ENCODE measurements at regions not wholly inside any gene's neighbourhood (a gene's known extent, or its start where the extent isn't known, plus 50 kb on each side); places are given as distances from the start of the nearest gene placed in this dataset.

DNA sequence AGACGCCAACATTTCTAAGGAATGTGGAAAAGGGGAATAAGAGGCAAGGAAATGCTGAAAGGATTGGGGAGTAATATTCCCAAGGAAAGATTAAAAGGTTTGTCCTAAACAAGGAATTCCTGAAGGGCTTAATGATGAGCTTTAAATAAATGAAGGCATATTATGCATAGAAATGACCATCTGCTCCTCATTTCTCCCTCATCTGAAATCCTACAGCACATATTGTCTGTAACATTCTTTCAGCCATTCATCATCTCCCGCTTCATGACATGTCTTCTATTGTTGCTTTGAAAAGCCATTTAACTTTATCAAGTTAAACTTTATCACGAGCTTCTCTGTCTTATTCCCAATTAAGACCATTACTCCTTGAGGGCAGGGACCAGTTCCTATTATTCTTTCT lies 608.7 kb upstream of the PLXNA2 start:
- no peak overlapping the region for H3K27ac ChIP-seq
- FAIRE-seq (no peak), ATAC-seq (no peak), DNase-seq (no peak)
- H3K9me3 ChIP-seq, result no peaks in the 10 kb centered on the region
- TF ChIP-seq, protein P1, sequence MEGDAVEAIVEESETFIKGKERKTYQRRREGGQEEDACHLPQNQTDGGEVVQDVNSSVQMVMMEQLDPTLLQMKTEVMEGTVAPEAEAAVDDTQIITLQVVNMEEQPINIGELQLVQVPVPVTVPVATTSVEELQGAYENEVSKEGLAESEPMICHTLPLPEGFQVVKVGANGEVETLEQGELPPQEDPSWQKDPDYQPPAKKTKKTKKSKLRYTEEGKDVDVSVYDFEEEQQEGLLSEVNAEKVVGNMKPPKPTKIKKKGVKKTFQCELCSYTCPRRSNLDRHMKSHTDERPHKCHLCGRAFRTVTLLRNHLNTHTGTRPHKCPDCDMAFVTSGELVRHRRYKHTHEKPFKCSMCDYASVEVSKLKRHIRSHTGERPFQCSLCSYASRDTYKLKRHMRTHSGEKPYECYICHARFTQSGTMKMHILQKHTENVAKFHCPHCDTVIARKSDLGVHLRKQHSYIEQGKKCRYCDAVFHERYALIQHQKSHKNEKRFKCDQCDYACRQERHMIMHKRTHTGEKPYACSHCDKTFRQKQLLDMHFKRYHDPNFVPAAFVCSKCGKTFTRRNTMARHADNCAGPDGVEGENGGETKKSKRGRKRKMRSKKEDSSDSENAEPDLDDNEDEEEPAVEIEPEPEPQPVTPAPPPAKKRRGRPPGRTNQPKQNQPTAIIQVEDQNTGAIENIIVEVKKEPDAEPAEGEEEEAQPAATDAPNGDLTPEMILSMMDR (IDR thresholded peaks at IDR 0.05), result no peak
- no peak overlapping the region for H3K4me3 ChIP-seq
- WGBS, 2 donors, result 69 to 74% methylated on average over 3 of the region's 3 CpGs
- intact Hi-C loops (cut with DNase I), result no loop called here
- no peaks in the 10 kb centered on the region for H3K27me3 ChIP-seq
- H3K4me1 ChIP-seq, result no peaks in the 10 kb centered on the region
- H3K36me3 ChIP-seq, result no peaks in the 10 kb centered on the region

DNA sequence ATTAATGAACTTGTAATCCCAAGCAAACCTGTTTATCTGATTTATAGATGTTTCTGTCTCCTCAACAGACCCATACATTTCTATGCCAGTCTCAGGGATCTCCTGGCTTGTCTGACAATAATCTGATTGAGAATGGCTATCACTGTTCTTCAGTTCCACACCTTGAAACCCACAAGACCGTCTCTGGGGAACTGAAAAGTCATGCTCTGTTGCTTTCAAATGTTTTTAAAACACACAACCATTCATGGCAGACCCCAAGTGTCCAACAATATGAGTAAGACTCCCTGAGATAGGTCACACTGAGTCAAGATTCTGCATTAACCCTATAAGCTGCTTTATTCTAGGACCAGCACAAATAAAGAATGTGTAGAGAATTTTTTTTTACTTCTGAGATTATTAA lies 611.2 kb upstream of the PLXNA2 start:
- intact Hi-C loops (cut with DNase I), result no loop called here
- Histone ChIP-seq H3K27ac (no peak overlapping the region), H3K36me3 (no peaks in the 10 kb centered on the region), H3K9me3 (no peaks in the 10 kb centered on the region), H3K4me3 (no peak overlapping the region), H3K27me3 (no peaks in the 10 kb centered on the region), H3K4me1 (no peaks in the 10 kb centered on the region)
- FAIRE-seq (no peak), ATAC-seq (no peak), DNase-seq (no peak)
- TF ChIP-seq, protein P1 (IDR thresholded peaks at IDR 0.05), result no peak
- whole genome bisulfite sequencing, 2 donors, result 58 to 68% methylated on average over 1 of the region's 1 CpG

DNA sequence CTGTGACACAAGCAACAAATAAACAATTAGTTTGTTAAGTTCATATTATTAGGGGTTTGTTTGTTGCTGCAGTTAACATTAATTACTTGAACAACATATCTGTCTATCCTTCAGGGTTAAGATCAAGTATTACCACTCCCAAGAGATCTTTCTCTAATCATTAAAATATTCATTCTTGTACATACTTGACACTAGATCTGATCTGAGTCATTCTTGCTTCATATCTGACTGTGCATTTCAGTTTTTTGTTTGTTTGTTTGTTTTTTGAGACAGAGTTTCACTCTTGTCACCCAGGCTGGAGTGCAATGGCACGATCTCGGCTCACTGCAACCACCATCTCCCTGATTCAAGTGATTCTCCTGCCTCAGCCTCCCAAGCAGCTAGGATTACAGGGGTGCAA lies 613.3 kb upstream of the PLXNA2 start:
- Histone ChIP-seq H3K36me3 (no peaks in the 10 kb centered on the region), H3K4me3 (no peak overlapping the region), H3K4me1 (no peaks in the 10 kb centered on the region), H3K27ac (no peak overlapping the region), H3K9me3 (no peaks in the 10 kb centered on the region), H3K27me3 (no peaks in the 10 kb centered on the region)
- 81 to 91% methylated on average over 2 of the region's 2 CpGs for WGBS, 2 donors
- no peak for FAIRE-seq
- no peak for ATAC-seq
- TF ChIP-seq, protein P1 (IDR thresholded peaks at IDR 0.05), result no peak
- intact Hi-C loops (cut with DNase I), result no loop called here
- DNase-seq, result no peak

DNA sequence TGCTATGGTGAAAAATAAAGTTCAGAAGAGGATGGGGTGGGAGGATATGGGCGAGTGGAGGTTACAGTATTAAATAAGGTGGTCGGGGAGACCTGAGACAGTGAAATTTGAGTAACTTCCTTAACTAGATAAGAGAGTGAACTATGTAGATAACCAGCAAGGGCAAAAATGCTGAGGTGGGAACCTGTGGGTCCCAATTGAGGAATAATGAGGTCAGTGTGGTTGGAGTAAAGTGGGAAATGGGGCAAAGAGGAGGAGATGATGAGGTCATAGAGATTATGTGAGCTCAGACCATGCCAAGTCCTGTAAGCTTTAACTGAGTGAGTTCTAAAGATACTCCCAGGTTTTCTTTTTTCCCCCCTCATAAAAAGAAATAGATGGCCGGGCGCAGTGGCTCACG lies 614.6 kb upstream of the PLXNA2 start:
- Histone ChIP-seq H3K4me3 (no peak overlapping the region), H3K27me3 (no peaks in the 10 kb centered on the region), H3K9me3 (no peaks in the 10 kb centered on the region), H3K36me3 (no peaks in the 10 kb centered on the region), H3K27ac (no peak overlapping the region), H3K4me1 (no peaks in the 10 kb centered on the region)
- 52 to 56% methylated on average over 5 of the region's 5 CpGs for WGBS, 2 donors
- FAIRE-seq (no peak), ATAC-seq (no peak), DNase-seq (no peak)
- TF ChIP-seq, protein P1 (IDR thresholded peaks at IDR 0.05), result no peak
- intact Hi-C loops (cut with DNase I), result no loop called here

DNA sequence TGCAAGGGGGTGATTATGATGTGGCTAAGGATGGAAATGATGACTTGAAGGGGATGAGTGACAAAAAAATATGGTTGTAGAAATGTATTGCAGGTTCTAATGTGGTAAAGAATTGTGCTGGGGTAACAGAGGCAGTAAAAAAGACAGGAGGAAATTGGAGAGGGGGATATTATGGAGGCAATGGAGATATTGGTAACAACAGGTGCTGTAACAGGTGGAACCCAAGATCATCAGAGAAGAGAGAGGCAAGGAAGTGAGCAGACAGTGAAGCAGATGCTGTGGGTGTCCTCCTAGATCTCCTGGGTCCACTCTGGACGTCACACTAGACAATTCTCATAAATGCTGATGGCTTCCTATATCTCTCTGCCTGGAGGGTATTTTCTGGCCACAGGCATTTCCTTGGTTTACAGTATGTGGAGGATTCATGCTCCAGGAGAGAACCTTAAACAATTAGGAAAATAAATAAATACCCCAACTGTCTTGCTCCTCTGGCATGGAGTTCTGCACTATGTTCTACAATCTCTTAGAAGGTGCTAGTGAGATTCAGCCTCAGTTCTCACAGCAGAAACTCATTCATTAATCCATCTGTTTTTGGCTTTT lies 620.3 kb upstream of the PLXNA2 start:
- ATAC-seq, result no peak
- no peak overlapping the region for H3K27ac ChIP-seq

More for the DNA sequence above, 620.3 kb upstream of the PLXNA2 start:
- intact Hi-C loops (cut with DNase I), result no loop called here
- 45 to 58% methylated on average over 1 of the region's 1 CpG for WGBS, 2 donors
- FAIRE-seq (no peak), DNase-seq (no peak)
- no peak overlapping the region for H3K4me3 ChIP-seq
- TF ChIP-seq, protein P1 (IDR thresholded peaks at IDR 0.05), result no peak
- no peaks in the 10 kb centered on the region for H3K4me1 ChIP-seq
- no peaks in the 10 kb centered on the region for H3K27me3 ChIP-seq
- H3K36me3 ChIP-seq, result no peaks in the 10 kb centered on the region
- H3K9me3 ChIP-seq, result no peaks in the 10 kb centered on the region
